GM23338 (cell line): ENCODE measurements at regions not wholly inside any gene's neighbourhood (a gene's known extent, or its start where the extent isn't known, plus 50 kb on each side); places are given as distances from the start of the nearest gene placed in this dataset.

ENCODE experiments used
- ATAC-seq: fragments of 200-7000 bp; cut with Tn5 transposase; 3 replicates; pipeline ENCODE4 v1.9.1; 2020
- DNase-seq: peaks from one replicate; pipeline ENCODE4 v3.0.0-alpha.2; 2015; ENCODE audit warnings: low spot score
- H2AFZ ChIP-seq: fragments of 200-600 bp; sonication (generic); 2 replicates; pipeline ENCODE4 v1.8.0; 2016; ENCODE audit warnings: antibody characterized with exemption, mild to moderate bottlenecking, moderate library complexity
- H3F3A ChIP-seq: fragments of 200-600 bp; sonication (generic); replicated peaks from 2 replicates; pipeline ENCODE4 v1.8.0; 2017; ENCODE audit warnings: antibody characterized with exemption, mixed run types, low read depth
- H3K27ac ChIP-seq: fragments of 200-600 bp; sonication (generic); 2 replicates; pipeline ENCODE4 v1.6.1; 2016; ENCODE audit warnings: low read depth
- H3K27me3 ChIP-seq: fragments of 200-600 bp; sonication (generic); 2 replicates; pipeline ENCODE4 v1.8.0; 2016; ENCODE audit warnings: mild to moderate bottlenecking, mixed run types, moderate library complexity; ENCODE audit not compliant: insufficient read depth
- H3K36me3 ChIP-seq: fragments of 200-600 bp; sonication (generic); 2 replicates; pipeline ENCODE4 v1.8.0; 2016; ENCODE audit warnings: mild to moderate bottlenecking; ENCODE audit not compliant: insufficient read depth
- H3K4me1 ChIP-seq: fragments of 200-600 bp; sonication (generic); 2 replicates; pipeline ENCODE4 v1.8.0; 2016; ENCODE audit warnings: mild to moderate bottlenecking, moderate library complexity; ENCODE audit not compliant: insufficient read depth
- H3K4me2 ChIP-seq: fragments of 200-600 bp; sonication (generic); 2 replicates; pipeline ENCODE4 v1.7.1; 2017; ENCODE audit warnings: mixed run types
- H3K4me3 ChIP-seq: fragments of 200-600 bp; sonication (generic); 2 replicates; pipeline ENCODE4 v1.6.1; 2016; ENCODE audit warnings: mixed run types
- H3K79me2 ChIP-seq: fragments of 200-600 bp; sonication (generic); replicated peaks from 2 replicates; pipeline ENCODE4 v1.8.0; 2017; ENCODE audit warnings: mild to moderate bottlenecking; ENCODE audit not compliant: insufficient read depth
- H3K9me2 ChIP-seq: fragments of 200-600 bp; sonication (generic); 2 replicates; pipeline ENCODE4 v1.8.0; 2017; ENCODE audit not compliant: insufficient read depth
- H4K20me1 ChIP-seq: fragments of 200-600 bp; sonication (generic); replicated peaks from 2 replicates; pipeline ENCODE4 v1.8.0; 2017; ENCODE audit warnings: mild to moderate bottlenecking; ENCODE audit not compliant: insufficient read depth
- H3K27ac Mint-ChIP-seq: 2 replicates; pipeline ENCODE4 v1.8.0; 2020; ENCODE audit warnings: inconsistent platforms, mild to moderate bottlenecking, moderate library complexity, mixed read lengths
- H3K27me3 Mint-ChIP-seq: 3 replicates; pipeline ENCODE4 v1.8.0; 2022; ENCODE audit warnings: low read depth, mild to moderate bottlenecking, moderate library complexity, mixed read lengths, inconsistent platforms; ENCODE audit not compliant: insufficient read depth, poor library complexity
- H3K36me3 Mint-ChIP-seq: 3 replicates; pipeline ENCODE4 v1.8.0; 2021; ENCODE audit warnings: low read depth, mild to moderate bottlenecking, inconsistent platforms, moderate library complexity, mixed read lengths
- H3K4me1 Mint-ChIP-seq: 3 replicates; pipeline ENCODE4 v1.8.0; 2020; ENCODE audit warnings: mild to moderate bottlenecking, inconsistent platforms, mixed read lengths
- H3K4me3 Mint-ChIP-seq: 3 replicates; pipeline ENCODE4 v1.8.0; 2021; ENCODE audit warnings: moderate library complexity, mild to moderate bottlenecking, inconsistent platforms, mixed read lengths
- H3K9me3 Mint-ChIP-seq: 3 replicates; pipeline ENCODE4 v1.8.0; 2020; ENCODE audit warnings: moderate library complexity, mild to moderate bottlenecking, inconsistent platforms, mixed read lengths
- CREB1 ChIP-seq: fragments of 250-450 bp; sonication (Bioruptor Pico); IDR thresholded peaks from 2 replicates; pipeline ENCODE4 v1.5.0; 2020; ENCODE audit warnings: low read depth, mild to moderate bottlenecking, moderate library complexity
- EZH2 ChIP-seq: fragments of 200-600 bp; sonication (generic); IDR thresholded peaks from one replicate; pipeline ENCODE4 v1.8.0; 2017; ENCODE audit warnings: antibody characterized with exemption, mild to moderate bottlenecking, low read depth; ENCODE audit not compliant: unreplicated experiment
- EZH2phosphoT487 ChIP-seq: fragments of 200-600 bp; sonication (generic); IDR thresholded peaks from one replicate; pipeline ENCODE4 v1.8.1; 2018; ENCODE audit warnings: antibody characterized with exemption; ENCODE audit not compliant: unreplicated experiment
- JUNB ChIP-seq: IDR thresholded peaks from one replicate; pipeline ENCODE4 v1.6.1; 2016; ENCODE audit warnings: antibody characterized with exemption; ENCODE audit not compliant: unreplicated experiment
- NANOG ChIP-seq: IDR thresholded peaks from 2 replicates; pipeline ENCODE4 v1.6.1; 2016; ENCODE audit warnings: antibody characterized with exemption, borderline replicate concordance
- POLR2AphosphoS5 ChIP-seq: IDR thresholded peaks from 2 replicates; pipeline ENCODE4 v1.6.1; 2016; ENCODE audit warnings: antibody characterized with exemption, low read depth
- STAT1 ChIP-seq: IDR thresholded peaks from one replicate; pipeline ENCODE4 v1.6.1; 2016; ENCODE audit warnings: antibody characterized with exemption; ENCODE audit not compliant: unreplicated experiment
- ZNF114 ChIP-seq: fragments of 250-450 bp; sonication (Bioruptor Pico); IDR thresholded peaks from 2 replicates; pipeline ENCODE4 v1.5.0; 2020; ENCODE audit warnings: mild to moderate bottlenecking, moderate library complexity
- ZNF331 ChIP-seq: fragments of 250-450 bp; sonication (Bioruptor Pico); IDR thresholded peaks from 2 replicates; pipeline ENCODE4 v1.5.0; 2020; ENCODE audit warnings: low read depth, mild to moderate bottlenecking, moderate library complexity
- TF ChIP-seq, protein P1 (sequence below): IDR thresholded peaks from 2 replicates; pipeline ENCODE4 v1.6.1; 2016; ENCODE audit warnings: antibody characterized with exemption
- TF ChIP-seq, protein P2 (sequence below), 2 experiments: fragments of 200-600 bp in 1 of 2; sonication (generic) in 1 of 2; conservative IDR thresholded peaks; 2 replicates each; pipeline versions ENCODE4 v1.5.1 to v1.6.1; 2016 to 2017; ENCODE audit warnings: antibody characterized with exemption in 2 of 2, low read depth in 2 of 2, mild to moderate bottlenecking in 2 of 2, moderate library complexity in 1 of 2
- TF ChIP-seq, protein P3 (sequence below): fragments of 250-450 bp; sonication (Bioruptor Pico); IDR thresholded peaks from 2 replicates; pipeline ENCODE4 v1.5.0; 2020; ENCODE audit warnings: mild to moderate bottlenecking, moderate library complexity
- TF ChIP-seq, protein P4 (sequence below): IDR thresholded peaks from one replicate; pipeline ENCODE4 v1.6.1; 2018; ENCODE audit warnings: antibody characterized with exemption; ENCODE audit not compliant: unreplicated experiment

- no peak overlapping the region for H3K4me3 Mint-ChIP-seq
- H3K4me2 ChIP-seq, result no peak overlapping the region
- H3K36me3 Mint-ChIP-seq, result 0 out of 3 replicates have a peak, but pooled peaks cover 3% of the 10 kb centered on the region
- H3K36me3 ChIP-seq, result no peaks in the 10 kb centered on the region
- no peak overlapping the region for H3K4me3 ChIP-seq
- no peaks in the 10 kb centered on the region for H3K4me1 ChIP-seq
- H3F3A ChIP-seq, result no peaks in the 10 kb centered on the region
- H3K27ac Mint-ChIP-seq, result no peak overlapping the region
- H3K79me2 ChIP-seq, result no peaks in the 10 kb centered on the region
- H3K4me1 Mint-ChIP-seq, result peaks cover 3% of the 10 kb centered on the region; the same call in 2 of the 3 replicates
- no peak overlapping the region for H2AFZ ChIP-seq
- H3K27me3 ChIP-seq, result no peaks in the 10 kb centered on the region
- peaks cover 2% of the 10 kb centered on the region for H3K27me3 Mint-ChIP-seq
- H3K9me2 ChIP-seq, result no peaks in the 10 kb centered on the region
- H3K27ac ChIP-seq, result no peak overlapping the region
- peaks cover 14% of the 10 kb centered on the region for H3K9me3 Mint-ChIP-seq
- ATAC-seq (peak; percentile 72), DNase-seq (peak; percentile 44)
- TF ChIP-seq ZNF114 (CRISPR knock-in tag) (no peak), STAT1 (no peak), JUNB (no peak), EZH2phosphoT487 (no peak), NANOG (no peak), ZNF331 (CRISPR knock-in tag) (no peak), POLR2AphosphoS5 (no peak), CREB1 (CRISPR knock-in tag) (no peak), EZH2 (no peak)
- TF ChIP-seq, protein P1, sequence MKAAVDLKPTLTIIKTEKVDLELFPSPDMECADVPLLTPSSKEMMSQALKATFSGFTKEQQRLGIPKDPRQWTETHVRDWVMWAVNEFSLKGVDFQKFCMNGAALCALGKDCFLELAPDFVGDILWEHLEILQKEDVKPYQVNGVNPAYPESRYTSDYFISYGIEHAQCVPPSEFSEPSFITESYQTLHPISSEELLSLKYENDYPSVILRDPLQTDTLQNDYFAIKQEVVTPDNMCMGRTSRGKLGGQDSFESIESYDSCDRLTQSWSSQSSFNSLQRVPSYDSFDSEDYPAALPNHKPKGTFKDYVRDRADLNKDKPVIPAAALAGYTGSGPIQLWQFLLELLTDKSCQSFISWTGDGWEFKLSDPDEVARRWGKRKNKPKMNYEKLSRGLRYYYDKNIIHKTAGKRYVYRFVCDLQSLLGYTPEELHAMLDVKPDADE, result no peak
- TF ChIP-seq, protein P2, sequence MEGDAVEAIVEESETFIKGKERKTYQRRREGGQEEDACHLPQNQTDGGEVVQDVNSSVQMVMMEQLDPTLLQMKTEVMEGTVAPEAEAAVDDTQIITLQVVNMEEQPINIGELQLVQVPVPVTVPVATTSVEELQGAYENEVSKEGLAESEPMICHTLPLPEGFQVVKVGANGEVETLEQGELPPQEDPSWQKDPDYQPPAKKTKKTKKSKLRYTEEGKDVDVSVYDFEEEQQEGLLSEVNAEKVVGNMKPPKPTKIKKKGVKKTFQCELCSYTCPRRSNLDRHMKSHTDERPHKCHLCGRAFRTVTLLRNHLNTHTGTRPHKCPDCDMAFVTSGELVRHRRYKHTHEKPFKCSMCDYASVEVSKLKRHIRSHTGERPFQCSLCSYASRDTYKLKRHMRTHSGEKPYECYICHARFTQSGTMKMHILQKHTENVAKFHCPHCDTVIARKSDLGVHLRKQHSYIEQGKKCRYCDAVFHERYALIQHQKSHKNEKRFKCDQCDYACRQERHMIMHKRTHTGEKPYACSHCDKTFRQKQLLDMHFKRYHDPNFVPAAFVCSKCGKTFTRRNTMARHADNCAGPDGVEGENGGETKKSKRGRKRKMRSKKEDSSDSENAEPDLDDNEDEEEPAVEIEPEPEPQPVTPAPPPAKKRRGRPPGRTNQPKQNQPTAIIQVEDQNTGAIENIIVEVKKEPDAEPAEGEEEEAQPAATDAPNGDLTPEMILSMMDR (conservative IDR thresholded peaks at IDR 0.05; ENCODE audit: low read depth in 2 of 2), result no peak
- TF ChIP-seq, protein P3, sequence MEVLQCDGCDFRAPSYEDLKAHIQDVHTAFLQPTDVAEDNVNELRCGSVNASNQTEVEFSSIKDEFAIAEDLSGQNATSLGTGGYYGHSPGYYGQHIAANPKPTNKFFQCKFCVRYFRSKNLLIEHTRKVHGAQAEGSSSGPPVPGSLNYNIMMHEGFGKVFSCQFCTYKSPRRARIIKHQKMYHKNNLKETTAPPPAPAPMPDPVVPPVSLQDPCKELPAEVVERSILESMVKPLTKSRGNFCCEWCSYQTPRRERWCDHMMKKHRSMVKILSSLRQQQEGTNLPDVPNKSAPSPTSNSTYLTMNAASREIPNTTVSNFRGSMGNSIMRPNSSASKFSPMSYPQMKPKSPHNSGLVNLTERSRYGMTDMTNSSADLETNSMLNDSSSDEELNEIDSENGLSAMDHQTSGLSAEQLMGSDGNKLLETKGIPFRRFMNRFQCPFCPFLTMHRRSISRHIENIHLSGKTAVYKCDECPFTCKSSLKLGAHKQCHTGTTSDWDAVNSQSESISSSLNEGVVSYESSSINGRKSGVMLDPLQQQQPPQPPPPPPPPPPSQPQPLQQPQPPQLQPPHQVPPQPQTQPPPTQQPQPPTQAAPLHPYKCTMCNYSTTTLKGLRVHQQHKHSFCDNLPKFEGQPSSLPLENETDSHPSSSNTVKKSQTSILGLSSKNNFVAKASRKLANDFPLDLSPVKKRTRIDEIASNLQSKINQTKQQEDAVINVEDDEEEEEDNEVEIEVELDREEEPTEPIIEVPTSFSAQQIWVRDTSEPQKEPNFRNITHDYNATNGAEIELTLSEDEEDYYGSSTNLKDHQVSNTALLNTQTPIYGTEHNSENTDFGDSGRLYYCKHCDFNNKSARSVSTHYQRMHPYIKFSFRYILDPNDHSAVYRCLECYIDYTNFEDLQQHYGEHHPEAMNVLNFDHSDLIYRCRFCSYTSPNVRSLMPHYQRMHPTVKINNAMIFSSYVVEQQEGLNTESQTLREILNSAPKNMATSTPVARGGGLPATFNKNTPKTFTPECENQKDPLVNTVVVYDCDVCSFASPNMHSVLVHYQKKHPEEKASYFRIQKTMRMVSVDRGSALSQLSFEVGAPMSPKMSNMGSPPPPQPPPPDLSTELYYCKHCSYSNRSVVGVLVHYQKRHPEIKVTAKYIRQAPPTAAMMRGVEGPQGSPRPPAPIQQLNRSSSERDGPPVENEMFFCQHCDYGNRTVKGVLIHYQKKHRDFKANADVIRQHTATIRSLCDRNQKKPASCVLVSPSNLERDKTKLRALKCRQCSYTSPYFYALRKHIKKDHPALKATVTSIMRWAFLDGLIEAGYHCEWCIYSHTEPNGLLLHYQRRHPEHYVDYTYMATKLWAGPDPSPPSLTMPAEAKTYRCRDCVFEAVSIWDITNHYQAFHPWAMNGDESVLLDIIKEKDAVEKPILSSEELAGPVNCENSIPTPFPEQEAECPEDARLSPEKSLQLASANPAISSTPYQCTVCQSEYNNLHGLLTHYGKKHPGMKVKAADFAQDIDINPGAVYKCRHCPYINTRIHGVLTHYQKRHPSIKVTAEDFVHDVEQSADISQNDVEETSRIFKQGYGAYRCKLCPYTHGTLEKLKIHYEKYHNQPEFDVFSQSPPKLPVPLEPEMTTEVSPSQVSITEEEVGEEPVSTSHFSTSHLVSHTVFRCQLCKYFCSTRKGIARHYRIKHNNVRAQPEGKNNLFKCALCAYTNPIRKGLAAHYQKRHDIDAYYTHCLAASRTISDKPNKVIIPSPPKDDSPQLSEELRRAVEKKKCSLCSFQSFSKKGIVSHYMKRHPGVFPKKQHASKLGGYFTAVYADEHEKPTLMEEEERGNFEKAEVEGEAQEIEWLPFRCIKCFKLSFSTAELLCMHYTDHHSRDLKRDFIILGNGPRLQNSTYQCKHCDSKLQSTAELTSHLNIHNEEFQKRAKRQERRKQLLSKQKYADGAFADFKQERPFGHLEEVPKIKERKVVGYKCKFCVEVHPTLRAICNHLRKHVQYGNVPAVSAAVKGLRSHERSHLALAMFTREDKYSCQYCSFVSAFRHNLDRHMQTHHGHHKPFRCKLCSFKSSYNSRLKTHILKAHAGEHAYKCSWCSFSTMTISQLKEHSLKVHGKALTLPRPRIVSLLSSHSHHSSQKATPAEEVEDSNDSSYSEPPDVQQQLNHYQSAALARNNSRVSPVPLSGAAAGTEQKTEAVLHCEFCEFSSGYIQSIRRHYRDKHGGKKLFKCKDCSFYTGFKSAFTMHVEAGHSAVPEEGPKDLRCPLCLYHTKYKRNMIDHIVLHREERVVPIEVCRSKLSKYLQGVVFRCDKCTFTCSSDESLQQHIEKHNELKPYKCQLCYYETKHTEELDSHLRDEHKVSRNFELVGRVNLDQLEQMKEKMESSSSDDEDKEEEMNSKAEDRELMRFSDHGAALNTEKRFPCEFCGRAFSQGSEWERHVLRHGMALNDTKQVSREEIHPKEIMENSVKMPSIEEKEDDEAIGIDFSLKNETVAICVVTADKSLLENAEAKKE (CRISPR knock-in tag), result no peak
- TF ChIP-seq, protein P4, sequence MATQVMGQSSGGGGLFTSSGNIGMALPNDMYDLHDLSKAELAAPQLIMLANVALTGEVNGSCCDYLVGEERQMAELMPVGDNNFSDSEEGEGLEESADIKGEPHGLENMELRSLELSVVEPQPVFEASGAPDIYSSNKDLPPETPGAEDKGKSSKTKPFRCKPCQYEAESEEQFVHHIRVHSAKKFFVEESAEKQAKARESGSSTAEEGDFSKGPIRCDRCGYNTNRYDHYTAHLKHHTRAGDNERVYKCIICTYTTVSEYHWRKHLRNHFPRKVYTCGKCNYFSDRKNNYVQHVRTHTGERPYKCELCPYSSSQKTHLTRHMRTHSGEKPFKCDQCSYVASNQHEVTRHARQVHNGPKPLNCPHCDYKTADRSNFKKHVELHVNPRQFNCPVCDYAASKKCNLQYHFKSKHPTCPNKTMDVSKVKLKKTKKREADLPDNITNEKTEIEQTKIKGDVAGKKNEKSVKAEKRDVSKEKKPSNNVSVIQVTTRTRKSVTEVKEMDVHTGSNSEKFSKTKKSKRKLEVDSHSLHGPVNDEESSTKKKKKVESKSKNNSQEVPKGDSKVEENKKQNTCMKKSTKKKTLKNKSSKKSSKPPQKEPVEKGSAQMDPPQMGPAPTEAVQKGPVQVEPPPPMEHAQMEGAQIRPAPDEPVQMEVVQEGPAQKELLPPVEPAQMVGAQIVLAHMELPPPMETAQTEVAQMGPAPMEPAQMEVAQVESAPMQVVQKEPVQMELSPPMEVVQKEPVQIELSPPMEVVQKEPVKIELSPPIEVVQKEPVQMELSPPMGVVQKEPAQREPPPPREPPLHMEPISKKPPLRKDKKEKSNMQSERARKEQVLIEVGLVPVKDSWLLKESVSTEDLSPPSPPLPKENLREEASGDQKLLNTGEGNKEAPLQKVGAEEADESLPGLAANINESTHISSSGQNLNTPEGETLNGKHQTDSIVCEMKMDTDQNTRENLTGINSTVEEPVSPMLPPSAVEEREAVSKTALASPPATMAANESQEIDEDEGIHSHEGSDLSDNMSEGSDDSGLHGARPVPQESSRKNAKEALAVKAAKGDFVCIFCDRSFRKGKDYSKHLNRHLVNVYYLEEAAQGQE, result no peak
- H4K20me1 ChIP-seq, result no peaks in the 10 kb centered on the region
Observed at GRCh38 chr17:77019893-77020379, 120.8 kb upstream of the SEC14L1 start.
